ENCODE measurements at regions not wholly inside any gene's neighbourhood (a gene's known extent, or its start where the extent isn't known, plus 50 kb on each side); places are given as distances from the start of the nearest gene placed in this dataset.

DNA sequence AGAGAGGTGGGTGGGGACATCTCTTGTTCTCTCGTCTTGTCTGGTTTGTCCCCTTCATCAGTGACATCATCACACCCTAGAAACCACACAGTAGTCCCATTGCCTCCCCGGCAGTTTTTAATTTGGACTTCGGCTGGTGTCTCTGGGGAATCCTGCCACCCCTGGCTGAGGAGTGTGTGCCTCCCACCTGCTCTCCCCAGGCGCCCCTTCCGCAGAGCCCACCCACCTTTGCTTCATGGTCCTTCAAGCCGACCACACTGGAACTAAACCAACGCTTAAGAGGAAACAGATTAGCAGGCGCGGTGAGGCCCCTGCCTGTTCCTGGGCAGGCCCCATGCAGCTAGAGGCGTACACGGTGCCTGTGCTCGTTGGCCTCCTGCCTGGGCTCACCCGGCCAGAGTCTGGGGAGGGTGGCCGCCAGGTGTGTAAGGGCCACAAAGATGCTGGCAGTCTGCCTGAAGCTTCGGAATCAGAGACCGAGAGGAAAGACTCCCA is 107.6 kb upstream of the SPRY4 start:
- DNase-seq: no peak

DNA sequence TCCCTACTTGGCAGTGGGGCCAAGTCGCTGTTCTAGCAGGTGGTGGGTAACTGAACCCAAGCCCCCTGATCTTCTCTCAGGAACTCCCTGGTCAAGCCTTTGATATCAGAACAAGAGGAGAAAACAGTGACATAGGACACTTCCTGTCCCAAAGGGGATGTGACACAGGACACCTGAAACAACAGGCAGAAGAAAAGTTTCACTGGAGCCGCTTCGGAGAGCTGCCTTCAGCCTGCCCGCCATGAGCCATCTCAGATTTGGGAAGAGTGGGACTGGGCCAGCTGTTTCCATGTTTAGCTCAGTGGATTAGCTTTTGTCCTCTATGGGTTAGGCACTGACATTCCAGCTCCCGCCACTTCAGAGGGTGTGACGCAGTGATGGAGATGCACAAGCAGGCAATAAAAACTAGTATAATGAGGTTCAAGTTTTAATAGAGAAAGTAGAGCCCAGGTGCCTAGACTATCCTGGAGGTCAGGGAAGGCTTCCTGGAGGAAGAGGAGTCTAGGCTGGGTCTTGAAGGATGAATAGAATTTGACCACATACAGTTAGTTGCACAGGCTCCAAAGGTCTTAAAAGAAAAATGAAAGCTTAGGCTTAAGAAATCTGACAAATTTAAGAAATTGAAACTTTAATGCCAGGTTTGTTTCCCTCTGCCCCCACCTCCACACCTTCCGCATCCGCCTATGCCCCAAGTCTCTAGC is 104.1 kb upstream of the SPRY4 start:
- DNase-seq: no peak

DNA sequence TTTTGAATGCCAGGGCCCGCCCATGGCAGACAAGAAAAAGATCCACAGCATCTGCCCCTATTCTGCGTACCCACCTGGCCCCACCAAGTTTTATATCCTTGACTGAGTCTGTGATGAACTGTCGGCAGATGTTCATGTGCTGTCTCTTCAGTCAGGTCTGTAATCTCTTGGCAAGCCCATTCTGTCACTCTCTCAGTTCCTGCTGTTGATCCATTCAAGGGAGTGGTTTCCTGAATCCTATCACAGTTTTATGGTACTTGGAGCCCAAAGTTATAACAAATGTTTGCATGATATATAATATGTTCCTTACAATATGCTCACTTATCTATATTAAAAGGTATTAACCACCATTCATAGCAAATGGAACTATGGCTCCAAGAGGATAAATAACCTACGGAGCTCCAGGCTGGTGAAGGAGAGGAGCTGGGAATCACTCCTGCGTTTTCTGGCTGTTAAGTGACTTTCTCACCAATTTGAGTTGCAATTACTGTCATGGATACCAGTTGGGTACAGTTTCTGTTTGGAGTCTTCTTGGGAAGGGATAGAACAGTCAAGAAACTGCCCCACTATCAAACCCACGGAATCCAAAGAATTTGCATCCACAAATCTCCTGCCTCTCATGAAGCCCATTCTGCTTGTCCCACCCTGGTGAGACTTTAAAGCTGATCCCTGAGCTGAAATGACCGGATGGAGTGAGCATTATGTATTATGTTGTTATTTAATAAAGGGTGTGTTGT is 103.4 kb upstream of the SPRY4 start:
- DNase-seq: peak; percentile 24

DNA sequence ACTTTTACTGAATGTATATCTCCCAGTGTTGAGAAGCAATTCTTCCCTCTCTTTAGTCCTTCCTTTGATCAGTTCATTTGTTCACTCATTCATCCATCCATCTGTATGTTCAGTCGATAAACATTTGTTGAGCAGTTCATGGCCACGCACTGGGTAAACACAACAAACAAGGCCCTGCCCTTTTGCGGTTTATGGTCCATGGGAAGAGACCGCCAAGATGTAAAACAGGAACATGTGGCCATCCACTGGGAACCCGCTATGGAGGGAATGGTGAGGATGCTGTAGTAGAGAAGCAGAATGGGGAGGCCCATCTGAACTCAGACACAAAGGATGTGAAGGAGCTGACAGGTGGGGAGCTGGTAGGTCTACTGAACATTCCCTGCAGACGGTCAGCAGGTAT is 102.7 kb upstream of the SPRY4 start:
- DNase-seq: no peak

DNA sequence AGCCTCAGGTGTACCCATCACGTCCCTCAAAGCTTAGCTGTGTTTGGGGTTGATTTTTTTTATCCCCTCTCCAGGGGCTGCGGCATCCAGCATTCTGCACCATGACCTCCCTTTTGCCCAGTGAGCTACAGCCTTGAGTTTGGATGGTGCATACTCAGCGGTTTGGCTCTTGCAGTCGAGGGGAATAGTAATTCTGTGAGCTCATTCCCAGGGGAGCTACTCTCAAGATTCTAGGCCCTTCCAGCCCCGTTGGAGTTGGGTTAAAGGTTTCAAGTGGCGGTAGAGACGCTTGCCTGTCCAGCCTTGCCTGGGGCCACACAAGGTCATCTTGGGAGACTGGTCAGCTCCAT is 102.2 kb upstream of the SPRY4 start:
- DNase-seq: peak; percentile 59

DNA sequence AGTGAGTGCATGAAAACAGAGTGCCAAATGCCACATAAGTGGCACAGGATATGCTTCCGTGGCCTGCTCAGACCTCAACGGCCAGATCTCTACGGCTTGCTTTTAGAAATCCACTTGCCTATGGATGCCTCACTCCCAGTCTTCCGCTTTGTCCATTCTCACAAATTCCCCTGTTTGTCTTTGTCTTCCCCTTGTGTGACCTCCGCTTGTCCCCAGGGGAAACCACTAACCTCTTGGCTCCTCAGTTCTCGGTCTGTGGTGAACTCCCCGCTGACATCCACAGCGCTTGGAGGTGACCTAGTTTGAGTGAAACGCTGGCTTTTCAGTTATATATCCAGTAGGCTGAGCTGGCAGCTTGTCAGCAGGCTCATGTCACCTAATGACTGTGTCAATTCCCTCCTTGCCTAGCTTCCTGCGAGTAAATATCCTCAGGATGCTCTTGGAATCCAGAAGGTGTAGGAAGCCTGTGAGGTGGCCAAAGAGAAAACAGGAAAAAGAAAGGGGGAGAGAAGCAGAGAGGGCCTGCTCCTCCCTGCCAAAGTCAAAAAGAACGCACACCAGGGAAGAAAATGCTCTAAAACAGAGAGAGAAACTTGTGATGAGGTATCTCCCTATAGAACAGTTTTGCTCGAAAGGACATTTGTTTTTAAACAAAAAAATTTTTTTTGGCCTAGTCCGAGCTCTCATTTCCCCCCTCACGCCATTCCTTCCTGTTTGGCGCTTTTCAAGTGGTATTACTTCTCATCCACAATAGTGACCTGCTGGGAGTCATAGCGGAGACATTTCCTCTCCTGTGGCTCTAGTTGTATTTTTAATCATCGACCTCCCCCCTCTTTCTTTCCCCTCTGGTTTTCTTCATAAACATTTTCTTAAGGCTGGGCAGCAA is 101.6 kb upstream of the SPRY4 start:
- peak; percentile 72 for DNase-seq

DNA sequence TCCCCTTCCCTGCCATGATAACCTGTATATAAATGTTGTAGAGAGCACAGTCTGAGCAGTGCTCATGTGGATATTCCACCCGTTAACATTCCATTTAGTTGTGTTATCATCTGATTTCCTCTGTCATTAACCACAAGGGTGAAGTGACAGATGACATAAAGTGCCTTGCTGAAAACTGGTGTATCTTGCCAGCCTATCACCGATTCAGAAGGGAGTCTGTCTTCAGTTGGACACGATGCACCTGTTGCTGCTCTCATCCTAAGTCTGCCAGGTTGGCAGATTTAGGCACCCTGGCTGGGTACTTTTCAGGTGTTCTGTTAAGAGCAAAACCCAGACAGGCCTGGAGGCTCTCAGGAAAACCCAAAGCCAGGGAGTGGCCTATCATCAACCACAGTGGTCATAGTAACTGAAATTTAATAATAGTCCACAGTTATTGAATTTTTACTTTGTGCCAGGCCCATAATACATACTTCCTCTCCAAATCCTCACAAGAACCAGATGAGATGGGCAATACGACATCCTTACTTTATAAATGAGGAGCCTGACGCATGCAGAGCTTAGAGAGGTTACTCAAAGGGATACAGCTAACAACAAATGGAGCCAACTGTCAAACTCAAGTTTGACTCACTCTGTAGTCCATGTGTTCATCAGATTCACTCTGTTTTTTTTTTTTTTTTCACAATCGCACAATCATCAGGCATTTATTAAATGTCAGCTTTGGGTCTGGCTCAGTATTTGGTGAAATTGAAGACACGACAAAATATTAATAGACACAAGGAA is 100.7 kb upstream of the SPRY4 start:
- DNase-seq: peak; percentile 82

DNA sequence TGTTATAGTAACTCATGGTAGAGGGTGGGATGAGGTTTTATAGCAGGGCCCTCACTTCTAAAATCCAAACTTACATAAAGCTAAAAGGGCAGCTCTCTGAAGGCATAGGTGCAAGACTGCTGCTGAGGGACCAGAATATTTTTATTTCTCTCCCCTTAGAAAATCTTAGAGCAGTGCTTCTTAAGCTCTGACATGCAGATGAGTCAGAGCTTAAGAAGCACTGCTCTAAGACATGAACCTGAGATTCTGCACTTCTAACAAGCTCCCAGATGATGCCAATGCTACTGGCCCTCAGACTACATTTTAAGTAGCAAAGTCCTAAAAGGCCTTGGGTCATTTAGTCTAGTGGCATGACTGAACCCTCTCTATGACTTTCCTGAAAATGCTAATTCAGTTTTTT is 97.6 kb upstream of the SPRY4 start:
- peak; percentile 70 for DNase-seq

DNA sequence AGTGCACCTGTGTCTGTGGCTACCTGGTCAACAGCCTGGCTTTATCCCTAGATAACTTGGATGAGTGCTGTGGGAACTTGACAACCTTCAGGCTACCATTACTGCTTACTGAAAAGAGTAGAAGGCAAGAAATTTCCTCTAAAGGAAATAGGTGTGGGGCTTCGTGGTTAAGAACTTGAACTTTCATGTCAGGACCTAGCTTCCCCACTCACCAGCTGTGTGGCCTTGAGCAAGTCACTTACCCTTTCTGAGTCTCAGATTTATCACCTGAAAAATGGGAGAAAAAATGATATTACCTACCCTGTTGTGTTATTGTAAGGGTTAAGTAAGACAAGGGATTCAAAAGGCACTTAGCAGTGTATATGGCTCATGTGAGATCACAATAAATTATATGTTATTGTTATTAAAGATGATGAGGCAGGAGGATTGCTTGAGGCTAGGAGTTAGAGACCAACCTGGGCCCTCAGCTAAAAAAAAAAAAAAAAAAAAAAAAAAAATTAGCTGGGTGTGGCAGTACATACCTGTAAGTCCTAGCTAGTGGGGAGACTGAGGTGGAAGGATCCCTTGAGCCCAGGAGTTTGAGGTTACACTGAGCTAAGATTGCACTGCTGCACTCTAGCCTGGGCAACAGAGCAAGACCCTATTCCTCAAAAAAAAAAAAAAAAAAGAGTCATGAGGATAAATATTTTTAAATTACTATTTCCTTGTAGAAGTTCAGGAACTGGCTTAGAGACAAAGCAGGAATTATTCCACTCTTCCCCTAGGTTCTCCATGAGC is 97.0 kb upstream of the SPRY4 start:
- DNase-seq: no peak

DNA sequence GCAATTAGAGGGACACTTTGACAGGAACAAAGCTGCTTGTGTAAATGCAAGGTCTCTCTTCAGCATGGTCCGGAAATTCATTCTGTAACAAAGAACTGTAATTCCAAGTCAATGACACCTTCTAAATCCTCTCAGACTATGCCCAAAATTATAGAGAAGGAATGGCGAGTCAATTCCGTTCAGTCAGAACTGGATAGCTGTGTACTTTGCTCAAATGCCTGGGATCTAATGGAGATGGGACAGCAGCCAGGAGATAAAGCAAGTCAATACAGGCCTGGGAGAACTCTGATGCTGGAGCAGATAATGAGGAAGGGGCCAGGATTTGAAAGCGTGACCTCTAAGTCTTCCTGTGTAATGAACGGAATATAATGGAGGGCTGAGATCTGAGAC is 96.4 kb upstream of the SPRY4 start:
- peak; percentile 30 for DNase-seq

DNA sequence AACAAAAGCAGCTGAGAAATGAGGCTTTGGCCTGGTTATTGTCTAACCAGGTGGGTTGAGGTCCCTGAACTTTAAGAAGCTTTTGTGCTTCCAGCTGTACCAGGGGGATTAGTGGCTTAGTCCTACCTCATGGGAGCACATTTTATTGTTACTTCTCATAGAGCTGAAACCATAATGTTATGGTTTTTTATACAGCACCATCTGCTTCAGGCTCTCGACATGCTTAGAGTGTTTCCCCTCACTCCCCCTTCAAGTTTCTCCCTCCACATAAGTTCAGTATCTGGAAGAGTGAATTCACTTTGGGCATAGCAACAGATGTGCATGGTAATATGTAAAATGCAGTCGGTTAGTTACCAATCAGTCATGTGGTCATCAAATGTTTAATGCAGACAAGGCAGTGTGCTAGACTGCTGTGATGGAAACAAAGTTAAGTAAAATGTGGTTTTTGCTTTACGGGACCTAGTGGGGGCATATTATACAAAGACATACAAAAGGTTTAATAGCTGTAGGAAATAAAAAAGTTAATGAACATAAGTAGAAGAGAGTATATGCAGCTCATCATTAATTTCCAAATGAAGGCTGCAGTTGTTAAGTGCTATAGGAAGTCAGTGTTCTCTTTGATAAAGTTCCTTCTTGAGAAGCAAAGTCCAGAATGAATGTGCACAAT is 95.9 kb upstream of the SPRY4 start:
- no peak for DNase-seq

DNA sequence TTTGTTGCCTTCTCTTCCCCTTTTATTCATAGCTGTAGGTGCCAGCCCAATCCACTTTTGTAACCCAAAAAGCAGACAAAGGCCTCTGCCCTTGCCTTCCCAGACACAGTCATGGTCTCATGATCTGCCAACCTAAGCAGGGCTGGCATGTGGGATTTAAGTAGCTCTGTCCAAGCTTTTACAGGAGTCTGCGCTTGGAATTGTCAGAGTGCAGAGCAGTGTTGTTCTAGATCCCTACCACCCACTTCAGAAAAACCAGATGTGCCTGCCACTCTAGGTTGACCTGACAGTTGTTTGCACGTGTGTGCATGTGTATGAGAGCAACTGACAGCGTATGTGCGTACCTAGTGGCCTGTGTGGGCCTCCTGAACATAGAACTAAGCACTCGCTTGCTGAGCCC is 87.8 kb upstream of the SPRY4 start:
- DNase-seq: no peak

DNA sequence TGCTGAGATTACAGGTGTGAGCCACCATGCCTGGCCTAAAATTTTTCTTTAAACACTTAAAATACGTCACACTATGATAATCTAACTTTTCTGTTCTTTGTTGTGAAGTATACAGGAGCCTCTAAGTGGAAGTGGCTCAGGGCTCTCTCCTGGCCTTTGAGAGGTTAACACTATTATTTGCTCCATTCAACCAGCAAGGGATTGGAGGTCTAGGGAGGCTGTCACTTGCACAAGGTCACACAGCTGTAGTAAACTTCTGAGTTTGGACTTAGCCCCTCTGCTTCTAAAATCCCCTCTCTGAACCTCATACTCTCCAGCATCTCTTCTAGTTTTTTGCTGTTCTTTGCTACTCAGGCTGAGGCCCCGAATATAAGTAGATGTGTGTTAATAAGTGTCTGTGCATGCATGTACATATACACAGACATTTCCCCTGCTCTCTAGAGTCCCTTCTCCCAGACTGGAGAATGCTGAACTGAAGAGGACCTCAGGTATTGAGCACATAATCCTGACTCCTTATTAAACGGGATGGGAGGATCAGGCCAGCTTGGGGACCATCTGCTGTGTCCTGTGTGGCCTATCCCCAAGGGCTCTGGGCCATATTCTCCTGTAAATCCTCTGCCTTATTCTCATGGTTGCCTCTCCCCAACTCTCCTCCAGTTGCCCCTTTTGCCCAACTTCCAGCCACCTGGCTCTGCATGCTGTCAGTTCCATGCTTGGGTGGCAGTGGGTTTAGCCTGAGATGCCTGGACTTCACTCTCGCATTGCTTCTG is 87.0 kb upstream of the SPRY4 start:
- no peak for DNase-seq

DNA sequence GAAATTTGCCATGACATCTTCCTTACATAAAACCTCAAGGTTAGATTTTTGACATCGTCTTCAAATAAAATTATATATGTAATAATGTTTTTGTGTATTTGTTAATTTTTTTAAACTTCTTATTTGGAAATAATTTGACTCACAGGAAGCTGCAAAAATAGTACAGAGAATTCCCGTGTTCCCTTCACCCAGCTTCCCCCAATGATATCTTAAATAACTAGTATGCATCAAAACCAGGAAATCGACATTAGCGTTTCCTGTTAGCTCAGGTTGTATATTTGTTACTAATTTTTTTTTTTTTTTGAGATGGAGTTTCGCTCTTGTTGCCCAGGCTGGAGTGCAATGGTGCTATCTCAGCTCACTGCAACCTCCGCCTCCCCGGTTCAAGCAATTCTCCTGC is 86.3 kb upstream of the SPRY4 start:
- no peak for DNase-seq

DNA sequence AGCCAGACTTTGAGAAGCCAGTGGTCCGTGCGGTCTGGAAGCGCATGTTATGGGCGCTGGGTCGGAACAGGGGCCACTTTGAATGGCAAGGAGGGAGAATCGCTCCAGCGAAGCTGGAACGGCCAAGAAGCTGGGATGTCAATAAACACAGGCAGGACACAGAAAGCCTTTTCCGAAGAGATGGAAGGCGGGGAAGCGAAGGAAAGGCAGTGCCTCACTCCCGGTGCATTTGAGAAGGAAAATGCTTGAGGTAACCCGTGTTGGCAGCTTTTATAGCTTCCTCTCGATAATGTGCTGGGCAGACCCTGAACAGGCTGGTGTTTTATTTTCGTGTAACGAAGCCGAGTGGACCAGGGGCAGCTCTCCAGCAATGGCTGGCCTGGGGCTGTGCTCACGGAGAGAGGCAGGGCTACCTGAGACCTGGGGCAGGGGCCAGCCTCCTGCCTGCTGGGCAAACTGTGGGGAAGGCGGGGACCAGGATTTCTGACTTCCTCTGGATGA is 84.2 kb upstream of the SPRY4 start:
- no peak for DNase-seq

DNA sequence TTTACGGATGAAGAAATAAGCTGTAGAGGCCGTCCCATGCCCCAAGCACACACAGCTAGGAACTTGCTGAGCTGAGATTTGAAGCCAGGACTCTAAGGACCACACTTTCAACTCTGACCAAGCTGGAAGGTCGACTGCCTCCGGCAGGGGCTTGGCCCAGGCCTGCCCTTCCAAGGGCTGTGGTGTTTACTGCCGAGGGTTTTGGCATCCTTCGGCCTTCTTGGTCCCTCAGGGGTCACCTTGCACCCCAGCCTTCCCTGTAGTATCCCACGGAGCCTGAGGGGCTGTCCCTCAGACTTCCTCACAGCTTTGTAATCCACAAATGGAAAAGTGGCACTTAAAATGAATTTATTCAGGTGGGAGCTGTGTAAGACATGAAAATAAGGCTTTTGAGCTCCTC is 83.7 kb upstream of the SPRY4 start:
- DNase-seq: no peak

DNA sequence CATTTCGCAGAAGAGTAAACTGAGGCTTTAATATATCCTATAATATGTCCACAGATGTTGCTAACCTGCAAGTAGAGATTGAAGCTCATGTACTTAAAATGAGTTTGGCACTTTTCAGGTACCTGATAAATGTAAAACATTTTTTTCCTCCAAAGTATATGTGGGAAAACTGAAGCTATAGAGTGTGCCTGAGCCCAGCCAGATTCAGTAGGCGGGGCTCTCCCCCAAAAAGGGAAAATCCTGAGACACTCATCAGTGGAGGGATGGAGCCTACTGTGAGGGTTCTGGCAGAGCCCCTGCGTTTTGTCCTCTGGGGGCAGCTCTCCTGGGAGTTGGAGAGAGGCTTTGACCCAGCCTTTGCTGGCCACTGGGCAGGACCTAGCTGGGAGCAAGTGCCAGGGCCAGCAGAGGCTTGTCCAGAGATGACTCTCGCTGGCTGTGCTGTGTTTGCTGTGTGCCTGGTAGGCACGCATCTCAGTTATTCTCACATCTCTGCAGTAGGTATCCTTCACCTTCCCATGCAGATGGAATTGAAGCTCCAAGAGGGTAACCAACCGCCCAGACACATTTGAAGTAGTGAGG is 81.1 kb upstream of the SPRY4 start:
- DNase-seq: no peak

DNA sequence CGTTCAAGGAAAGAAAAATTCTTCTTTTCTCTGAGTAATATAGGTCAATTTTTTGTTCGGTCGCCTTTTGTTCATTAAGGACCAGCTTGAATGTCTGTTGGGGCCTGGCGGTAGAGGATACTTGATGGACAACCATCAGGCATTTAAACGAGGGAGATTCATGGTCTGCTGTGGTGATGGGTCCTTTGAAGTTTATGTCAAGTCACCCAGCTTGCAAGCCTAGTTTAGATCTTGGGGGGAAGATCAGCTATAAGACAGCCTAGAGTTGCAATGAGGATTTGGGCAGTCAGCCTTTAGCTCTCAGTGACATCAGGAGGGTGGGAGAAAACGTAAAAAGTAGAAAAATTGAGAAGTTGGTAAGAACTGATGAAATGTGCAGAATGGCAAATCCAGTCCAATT is 80.2 kb upstream of the SPRY4 start:
- DNase-seq: no peak

DNA sequence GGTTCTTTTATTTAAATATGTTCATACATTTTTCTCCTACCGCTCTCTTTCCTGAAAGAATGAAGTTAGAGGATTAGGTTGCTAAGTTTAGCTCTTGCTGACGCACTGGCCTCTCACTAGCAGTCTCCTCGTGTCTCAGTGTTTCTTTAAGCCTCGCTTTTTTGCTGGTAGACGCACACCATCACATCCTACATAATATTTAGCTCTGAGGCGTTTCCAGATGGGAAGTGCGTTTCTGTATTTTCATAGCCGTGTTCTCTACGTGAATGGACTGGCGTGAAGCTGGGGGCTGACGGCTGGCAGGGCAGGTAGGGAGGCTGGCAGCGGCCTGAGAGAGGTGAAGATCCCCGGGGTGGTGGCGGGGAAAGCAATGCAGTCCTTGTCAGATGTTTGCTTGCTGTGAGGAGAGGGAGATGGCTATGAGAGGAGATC is 79.2 kb upstream of the SPRY4 start:
- peak; percentile 70 for DNase-seq

DNA sequence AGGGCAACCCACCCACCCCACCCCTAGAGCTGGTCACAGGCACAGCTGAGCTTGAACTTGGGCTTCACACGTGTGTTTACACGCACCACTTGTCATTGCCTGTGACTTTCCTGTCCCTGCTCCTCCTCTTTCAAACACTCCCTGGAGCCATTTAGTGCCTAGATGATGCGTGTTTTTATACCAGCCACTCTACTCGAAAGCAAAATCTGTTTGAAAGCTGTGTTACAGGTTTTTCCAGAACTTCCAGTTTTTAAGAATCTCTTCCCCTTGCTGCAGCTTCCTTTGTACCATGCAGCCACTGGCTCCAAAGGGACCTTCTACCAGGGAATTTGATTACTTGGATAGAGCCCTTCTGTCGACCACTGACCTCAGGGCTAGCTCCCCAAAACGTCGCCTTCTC is 78.8 kb upstream of the SPRY4 start:
- no peak for DNase-seq
